GM12892 (cell line): ENCODE measurements at regions not wholly inside any gene's neighbourhood (a gene's known extent, or its start where the extent isn't known, plus 50 kb on each side); places are given as distances from the start of the nearest gene placed in this dataset.

Experiments used
- DNase-seq: peaks from one replicate; pipeline ENCODE4 v3.0.0; 2011; ENCODE audit not compliant: insufficient read length
- FAIRE-seq: peaks from 2 replicates; lab custom pipeline; 2011; peaks lifted over from hg19 to GRCh38; lab: Jason Lieb, UNC
- POLR2A ChIP-seq: IDR thresholded peaks from 2 replicates; pipeline ENCODE4 v1.6.1; 2011; ENCODE audit warnings: low read depth, low read length, control low read depth
- POLR2AphosphoS5 ChIP-seq: IDR thresholded peaks from 2 replicates; pipeline ENCODE4 v1.6.1; 2011; ENCODE audit warnings: low read depth, low read length, control low read depth
- TAF1 ChIP-seq: IDR thresholded peaks from 2 replicates; pipeline ENCODE4 v1.6.1; 2011; ENCODE audit warnings: low read depth, mild to moderate bottlenecking, control low read depth, low read length, borderline replicate concordance

GRCh38 chr17:79401704-79402674 is 208.9 kb downstream of the RBFOX3 start:
- no peak for TF ChIP-seq POLR2A
- FAIRE-seq (no peak), DNase-seq (no peak)

GRCh38 chr17:79400989-79401703 is 209.7 kb downstream of the RBFOX3 start:
- DNase-seq (peak; percentile 90), FAIRE-seq (peak; percentile 96)
- no peak for TF ChIP-seq POLR2AphosphoS5
- no peak for TF ChIP-seq POLR2A
- TF ChIP-seq TAF1 = no peak

- no peak for DNase-seq
- TF ChIP-seq POLR2AphosphoS5 = no peak
- TF ChIP-seq TAF1 = no peak
- no peak for TF ChIP-seq POLR2A
- FAIRE-seq = no peak
Observed at GRCh38 chr17:79399610-79400144, 211.2 kb downstream of the RBFOX3 start.

- no peak for FAIRE-seq
- TF ChIP-seq TAF1 = no peak
- TF ChIP-seq POLR2A = no peak
- TF ChIP-seq POLR2AphosphoS5 = no peak
- DNase-seq = no peak
Observed at GRCh38 chr17:79398441-79398840, 212.4 kb downstream of the RBFOX3 start.

GRCh38 chr17:79396696-79397095 is 214.2 kb downstream of the RBFOX3 start:
- no peak for DNase-seq
- FAIRE-seq = no peak
- no peak for TF ChIP-seq POLR2AphosphoS5
- TF ChIP-seq POLR2A = no peak
- no peak for TF ChIP-seq TAF1

GRCh38 chr17:79395545-79395944 is 215.3 kb downstream of the RBFOX3 start:
- TF ChIP-seq POLR2AphosphoS5 = no peak
- TF ChIP-seq TAF1 = no peak
- no peak for TF ChIP-seq POLR2A
- FAIRE-seq = no peak
- DNase-seq = no peak

- no peak for FAIRE-seq
- TF ChIP-seq POLR2AphosphoS5 = no peak
- TF ChIP-seq POLR2A = no peak
- TF ChIP-seq TAF1 = no peak
- DNase-seq = no peak
Observed at GRCh38 chr17:79395066-79395465, 215.8 kb downstream of the RBFOX3 start.

- TF ChIP-seq POLR2AphosphoS5 (no peak), TAF1 (no peak), POLR2A (no peak)
- FAIRE-seq (peak; percentile 82), DNase-seq (peak; percentile 79)
Observed at GRCh38 chr17:79393358-79394052, 217.3 kb downstream of the RBFOX3 start.

GRCh38 chr17:79392598-79392997 is 218.3 kb downstream of the RBFOX3 start:
- FAIRE-seq (no peak), DNase-seq (no peak)
- TF ChIP-seq POLR2AphosphoS5 = no peak
- no peak for TF ChIP-seq TAF1
- no peak for TF ChIP-seq POLR2A

- no peak for TF ChIP-seq POLR2A
- TF ChIP-seq POLR2AphosphoS5 = no peak
- no peak for TF ChIP-seq TAF1
- peak; percentile 68 for FAIRE-seq
Observed at GRCh38 chr17:79391376-79392233, 219.2 kb downstream of the RBFOX3 start.

More at GRCh38 chr17:79391376-79392233, 219.2 kb downstream of the RBFOX3 start:
- DNase-seq = peak; percentile 68
